ENCODE measurements at regions not wholly inside any gene's neighbourhood (a gene's known extent, or its start where the extent isn't known, plus 50 kb on each side); places are given as distances from the start of the nearest gene placed in this dataset.

DNA sequence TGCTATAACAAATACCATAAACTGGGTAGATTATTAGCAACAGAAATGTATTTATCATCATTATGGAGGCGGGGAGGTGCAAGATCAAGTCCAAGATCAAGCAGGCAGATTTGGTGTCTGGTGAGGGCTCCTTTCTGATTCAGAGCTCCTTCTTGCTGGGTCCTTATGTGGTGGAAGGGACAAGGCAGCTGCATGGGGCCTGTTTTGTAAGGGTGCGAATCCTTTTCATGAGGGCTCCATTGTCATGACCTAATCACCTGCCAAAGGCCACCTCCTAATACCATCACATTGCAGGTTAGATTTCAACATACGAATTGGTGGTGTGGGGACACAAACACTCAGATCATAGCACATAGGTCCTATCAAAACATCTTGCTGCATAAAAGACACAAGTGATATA is 84.4 kb upstream of the CCDC150 start:
- Histone ChIP-seq H3K79me2 (ENCODE audit: control insufficient read depth, insufficient read depth, low read length) (no peaks in the 10 kb centered on the region), H3K4me2 (ENCODE audit: insufficient read depth, low read length) (no peak overlapping the region), H3K9me1 (ENCODE audit: control insufficient read depth, insufficient read depth, low read length) (no peaks in the 10 kb centered on the region), H4K20me1 (replicated peaks; ENCODE audit: control insufficient read depth, insufficient read depth, low read length) (no peaks in the 10 kb centered on the region), H2AFZ (ENCODE audit: low read depth, low read length) (no peak overlapping the region), H3K27me3 (ENCODE audit: control insufficient read depth in 2 of 2, insufficient read depth in 2 of 2, low read length in 2 of 2) (no peaks in the 10 kb centered on the region), H3K9ac (ENCODE audit: insufficient read depth in 1 of 2, low read depth in 2 of 2, low read length in 2 of 2) (no peak overlapping the region), H3K27ac (ENCODE audit: extremely low read depth, low read depth, low read length) (no peak overlapping the region), H3K4me1 (replicated peaks in 1 of 2; ENCODE audit: control insufficient read depth in 2 of 2, insufficient read depth in 2 of 2, low read length in 2 of 2) (no peaks in the 10 kb centered on the region), H3K36me3 (ENCODE audit: control insufficient read depth, insufficient read depth, low read length) (no peaks in the 10 kb centered on the region), H3K9me3 (replicated peaks; ENCODE audit: control insufficient read depth, insufficient read depth, low read depth, low read length) (no peaks in the 10 kb centered on the region), H3K4me3 (no peak overlapping the region)
- POLR2A ChIA-PET = no interaction called here
- FAIRE-seq (no peak), ATAC-seq (no peak), DNase-seq (ENCODE audit: extremely low read depth in 1 of 4, low spot score in 3 of 4) (no peak)
- no TSS peak for BruUV-seq (replicated peaks)
- intact Hi-C loops (cut with micrococcal nuclease) = no loop called here
- in situ Hi-C loops (cut with MboI) = no loop called here
- 12% methylated on average over 3 of the region's 3 CpGs for WGBS (ENCODE audit: insufficient coverage, low coverage, missing lambda C conversion rate)
- CTCF ChIA-PET (ENCODE audit: low intra/inter-chr PET ratio) = no interaction called here
- TF ChIP-seq, protein P1, sequence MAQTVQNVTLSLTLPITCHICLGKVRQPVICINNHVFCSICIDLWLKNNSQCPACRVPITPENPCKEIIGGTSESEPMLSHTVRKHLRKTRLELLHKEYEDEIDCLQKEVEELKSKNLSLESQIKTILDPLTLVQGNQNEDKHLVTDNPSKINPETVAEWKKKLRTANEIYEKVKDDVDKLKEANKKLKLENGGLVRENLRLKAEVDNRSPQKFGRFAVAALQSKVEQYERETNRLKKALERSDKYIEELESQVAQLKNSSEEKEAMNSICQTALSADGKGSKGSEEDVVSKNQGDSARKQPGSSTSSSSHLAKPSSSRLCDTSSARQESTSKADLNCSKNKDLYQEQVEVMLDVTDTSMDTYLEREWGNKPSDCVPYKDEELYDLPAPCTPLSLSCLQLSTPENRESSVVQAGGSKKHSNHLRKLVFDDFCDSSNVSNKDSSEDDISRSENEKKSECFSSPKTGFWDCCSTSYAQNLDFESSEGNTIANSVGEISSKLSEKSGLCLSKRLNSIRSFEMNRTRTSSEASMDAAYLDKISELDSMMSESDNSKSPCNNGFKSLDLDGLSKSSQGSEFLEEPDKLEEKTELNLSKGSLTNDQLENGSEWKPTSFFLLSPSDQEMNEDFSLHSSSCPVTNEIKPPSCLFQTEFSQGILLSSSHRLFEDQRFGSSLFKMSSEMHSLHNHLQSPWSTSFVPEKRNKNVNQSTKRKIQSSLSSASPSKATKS (CRISPR knock-in tag; IDR thresholded peaks at IDR 0.05) = no peak
- TF ChIP-seq L3MBTL2 (IDR thresholded peaks at IDR 0.05) (no peak), ZNF592 (IDR thresholded peaks at IDR 0.05) (no peak), CBFB (CRISPR knock-in tag; IDR thresholded peaks at IDR 0.05) (no peak), NBN (IDR thresholded peaks at IDR 0.05; ENCODE audit: low read depth) (no peak), JUND (IDR thresholded peaks at IDR 0.05; ENCODE audit: borderline replicate concordance, low read depth, low read length) (no peak), JUND (tag; IDR thresholded peaks at IDR 0.05; ENCODE audit: borderline replicate concordance, low read depth, low read length) (no peak), NR3C1 (CRISPR knock-in tag; IDR thresholded peaks at IDR 0.05) (no peak), HBP1 (CRISPR knock-in tag; IDR thresholded peaks at IDR 0.05) (no peak), ZNF280A (IDR thresholded peaks at IDR 0.05; ENCODE audit: low read depth, partially characterized antibody) (no peak), BDP1 (IDR thresholded peaks at IDR 0.05; ENCODE audit: insufficient read depth, insufficient read length) (no peak), CREM (IDR thresholded peaks at IDR 0.05; ENCODE audit: low read depth) (no peak), FOXA3 (CRISPR knock-in tag; conservative IDR thresholded peaks at IDR 0.05 in 1 of 2, IDR thresholded peaks at IDR 0.05 in 1 of 2) (no peak), MAX (CRISPR knock-in tag; IDR thresholded peaks at IDR 0.05) (no peak), DNMT1 (IDR thresholded peaks at IDR 0.05) (no peak)
